Dedifferentiated amniotic fluid mesenchymal stem cell (primary cell): ENCODE measurements at regions not wholly inside any gene's neighbourhood (a gene's known extent, or its start where the extent isn't known, plus 50 kb on each side); places are given as distances from the start of the nearest gene placed in this dataset.

Source experiments
- DNase-seq: peaks from one replicate; pipeline ENCODE4 v3.0.0-alpha.2; 2016; ENCODE audit errors: extremely low spot score

DNA sequence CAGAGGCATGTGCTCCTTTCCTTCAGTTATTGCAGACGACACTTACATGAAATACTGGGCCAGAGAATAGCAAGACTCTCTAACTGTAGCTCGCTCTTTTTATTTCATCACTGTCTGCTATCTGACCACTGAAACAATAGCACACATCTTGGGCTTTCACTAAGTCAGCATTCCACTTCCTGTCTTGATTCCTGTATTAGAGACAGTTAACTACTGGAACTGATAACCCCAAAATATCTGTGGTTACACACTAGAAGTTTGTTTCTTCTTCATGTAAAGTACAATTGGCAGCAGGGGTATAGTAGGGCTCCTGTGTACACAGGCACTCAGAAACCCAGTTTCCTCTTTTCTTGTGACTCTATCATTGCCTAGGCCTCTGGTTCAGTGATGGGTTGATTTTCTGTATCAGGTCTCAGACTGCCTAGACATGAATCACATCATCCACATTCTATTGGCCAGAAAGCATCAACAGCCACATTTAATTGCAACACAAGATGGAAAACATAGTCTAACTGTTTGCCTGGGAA lies 230.2 kb upstream of the CD96 start:
- no peak for DNase-seq

DNA sequence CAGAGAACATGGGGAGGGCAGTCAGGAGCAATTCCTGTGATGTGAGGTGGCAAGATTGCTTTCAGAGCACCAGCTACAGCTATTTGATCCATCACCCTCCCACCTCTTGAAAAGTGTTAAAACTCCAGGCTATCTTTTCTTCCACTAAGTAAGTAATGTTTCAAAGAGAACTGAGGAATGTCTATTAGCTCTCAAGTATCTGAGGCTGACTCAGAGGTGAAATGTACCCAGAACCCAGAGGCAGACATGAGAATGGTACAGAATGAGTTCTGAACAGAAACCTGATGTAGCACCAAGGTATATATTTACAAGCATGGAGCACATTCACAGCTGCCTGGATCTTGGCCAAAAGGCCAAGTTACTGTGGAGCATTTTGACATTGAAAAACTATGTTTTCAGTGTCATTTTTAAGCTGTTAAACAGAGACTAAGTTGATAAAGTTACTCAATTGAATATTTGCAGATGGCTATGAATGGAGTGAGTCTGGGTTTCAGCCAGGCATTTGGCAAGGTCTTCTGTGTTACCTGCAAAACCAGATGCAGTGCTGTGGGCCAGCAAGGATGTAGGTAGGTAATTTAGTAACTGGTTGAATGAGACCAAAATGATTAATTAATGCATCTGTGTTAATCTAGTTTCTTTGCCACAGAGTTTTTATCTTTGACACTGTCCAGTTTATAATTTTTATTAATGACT lies 227.7 kb upstream of the CD96 start:
- no peak for DNase-seq

DNA sequence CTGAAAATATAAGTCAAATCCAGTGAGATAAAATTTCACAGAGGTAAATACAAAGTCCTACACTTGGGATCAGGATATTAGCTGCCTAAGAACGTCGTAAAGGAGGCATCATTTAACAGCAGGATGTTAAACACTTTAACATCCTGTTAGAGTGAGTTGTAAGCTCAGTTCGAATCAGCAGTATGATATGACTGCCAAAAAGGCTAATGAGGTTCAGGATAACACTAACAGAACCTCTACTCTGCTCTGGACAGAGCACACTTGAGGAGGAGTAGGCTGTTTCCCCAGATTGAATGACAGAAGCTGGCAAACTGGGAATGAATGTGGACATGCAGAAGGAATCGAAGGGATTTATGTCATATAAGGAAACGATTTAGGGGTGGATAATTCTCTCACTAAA lies 227.1 kb upstream of the CD96 start:
- DNase-seq = no peak

- DNase-seq = peak; percentile 51
Measured at GRCh38 chr3:111315930-111316587, 225.9 kb upstream of the CD96 start.

DNA sequence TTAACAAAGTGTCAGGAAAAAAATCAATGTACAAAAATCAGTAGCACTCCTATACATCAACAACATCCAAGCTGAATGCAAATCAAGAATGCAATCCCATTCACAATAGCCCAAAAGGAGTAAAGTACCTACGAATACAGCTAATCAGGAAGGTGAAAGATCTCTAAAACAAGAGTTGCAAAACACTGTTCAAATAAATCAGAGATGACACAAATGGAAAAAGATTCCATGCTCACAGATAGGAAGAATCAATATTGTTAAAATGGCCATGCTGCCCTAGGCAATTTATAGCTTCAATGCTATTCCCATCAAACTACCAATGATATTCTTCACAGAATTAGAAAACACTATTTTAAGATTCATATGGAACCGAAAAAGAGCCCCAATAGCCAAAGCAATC lies 223.7 kb upstream of the CD96 start:
- no peak for DNase-seq

- no peak for DNase-seq
Measured at GRCh38 chr3:111319598-111319997, 222.4 kb upstream of the CD96 start.

DNA sequence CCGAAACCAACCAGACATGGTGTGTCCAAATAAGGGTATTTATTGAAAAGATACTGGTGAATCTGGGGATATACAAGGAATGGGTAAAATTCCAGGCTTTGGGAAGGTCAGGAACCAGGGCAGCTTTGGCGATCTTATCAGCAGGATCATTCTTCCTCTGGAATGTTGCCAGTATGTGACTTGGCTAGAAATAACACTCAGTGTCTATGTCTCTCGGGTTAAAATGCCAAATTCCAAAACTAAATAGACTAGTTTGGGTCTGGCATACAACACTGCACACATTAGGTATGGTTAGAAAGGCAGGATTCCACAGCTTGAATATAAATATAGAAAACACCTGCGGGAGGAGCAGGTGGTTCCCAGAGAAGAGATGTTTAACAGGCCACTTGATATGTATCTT lies 220.2 kb upstream of the CD96 start:
- no peak for DNase-seq

- DNase-seq = no peak
Measured at GRCh38 chr3:111323019-111323418, 219.0 kb upstream of the CD96 start.

DNA sequence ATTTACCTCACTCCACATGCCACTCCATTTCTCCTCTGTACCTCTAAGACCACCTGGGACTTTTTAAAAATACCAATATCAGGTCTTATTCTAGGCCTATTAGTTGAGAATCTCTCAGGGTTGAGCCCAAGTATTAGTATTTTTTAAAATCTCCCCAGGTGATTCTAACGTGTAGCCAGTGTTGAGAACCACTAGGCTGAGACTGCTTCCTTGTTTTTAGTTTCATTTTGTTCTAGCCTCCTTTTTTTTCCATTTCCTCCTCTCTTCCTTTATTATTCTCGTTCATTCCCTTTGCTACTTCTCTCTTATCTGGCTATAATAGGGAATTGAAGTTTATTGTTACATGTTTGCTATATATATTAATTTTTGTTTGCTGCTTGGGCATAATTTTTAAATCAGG lies 217.8 kb upstream of the CD96 start:
- no peak for DNase-seq

DNA sequence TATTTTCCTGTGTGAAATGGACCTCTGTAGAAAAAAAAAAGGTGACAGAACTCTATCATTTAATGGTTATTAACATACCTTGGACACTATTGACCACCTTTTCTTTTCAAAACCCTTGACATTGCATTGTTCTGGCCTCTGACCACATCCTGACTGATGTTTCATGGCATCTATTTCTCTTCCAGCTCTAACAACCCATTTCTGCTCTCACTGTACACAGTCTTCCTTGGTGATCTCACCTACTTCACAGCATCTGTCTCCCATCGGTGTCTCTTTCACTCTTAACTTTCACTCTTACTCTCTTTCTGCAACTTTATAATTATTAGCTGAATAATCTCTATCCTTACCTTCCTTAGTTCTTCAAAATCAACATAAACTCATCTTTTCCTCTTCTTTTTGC lies 217.4 kb upstream of the CD96 start:
- DNase-seq = no peak

GRCh38 chr3:111325160-111325718 lies 216.8 kb upstream of the CD96 start:
- DNase-seq = no peak

DNA sequence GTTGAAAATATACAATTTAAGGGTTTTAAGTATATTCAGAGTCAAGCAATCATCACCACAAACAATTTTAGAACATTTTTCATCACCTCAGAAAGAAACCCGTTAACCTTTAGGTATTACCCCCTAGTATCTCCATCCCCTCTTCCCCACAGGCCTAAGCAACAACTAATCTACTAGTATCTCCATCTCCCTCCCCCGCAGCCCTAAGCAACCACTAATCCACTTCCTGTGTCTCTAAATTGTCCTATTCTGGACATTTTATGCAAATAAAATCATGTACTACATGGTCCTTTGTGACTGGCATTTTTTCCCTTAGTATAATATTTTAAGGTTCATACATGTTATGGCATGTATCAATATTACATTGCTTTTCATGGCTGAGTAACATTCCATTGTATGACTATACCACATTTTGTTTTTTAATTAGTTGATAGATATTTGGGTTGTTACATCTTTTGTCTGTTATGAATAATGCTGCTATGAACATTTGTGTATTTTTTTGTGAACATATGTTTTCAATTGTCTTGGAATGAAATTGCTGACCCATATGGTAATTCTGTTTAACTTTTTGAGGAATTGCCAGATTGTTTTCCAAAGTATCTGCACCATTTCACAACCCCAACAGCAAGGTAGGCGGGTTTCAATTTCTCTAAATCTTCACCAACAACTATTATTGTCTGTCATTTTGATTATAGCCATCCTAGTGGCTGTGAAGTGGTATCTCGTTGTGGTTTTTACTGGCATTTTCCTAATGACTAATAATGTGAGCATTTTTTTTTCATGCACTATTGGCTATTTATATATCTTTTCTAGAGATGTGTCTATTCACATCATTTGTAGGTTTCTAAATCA lies 215.6 kb upstream of the CD96 start:
- no peak for DNase-seq

- no peak for DNase-seq
Measured at GRCh38 chr3:111331306-111331705, 210.7 kb upstream of the CD96 start.

DNA sequence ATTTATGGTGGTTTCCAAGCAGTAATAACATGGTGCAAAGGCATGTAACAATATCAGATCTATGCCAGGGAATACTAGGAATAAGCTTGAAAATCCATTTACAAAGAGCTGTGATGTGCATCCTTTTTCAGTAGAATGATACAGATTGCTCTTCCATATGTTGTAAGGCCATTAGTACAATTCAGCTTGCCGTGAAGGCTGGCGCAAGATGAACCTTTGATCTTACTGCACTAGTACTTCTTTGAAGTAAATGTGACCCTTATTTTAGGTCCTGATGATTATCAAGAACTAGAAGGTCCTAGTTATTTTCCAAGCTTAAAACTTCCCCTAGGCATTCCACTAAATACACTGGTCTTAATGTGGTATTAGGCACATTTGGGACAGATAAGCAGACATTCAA lies 210.1 kb upstream of the CD96 start:
- DNase-seq = no peak

DNA sequence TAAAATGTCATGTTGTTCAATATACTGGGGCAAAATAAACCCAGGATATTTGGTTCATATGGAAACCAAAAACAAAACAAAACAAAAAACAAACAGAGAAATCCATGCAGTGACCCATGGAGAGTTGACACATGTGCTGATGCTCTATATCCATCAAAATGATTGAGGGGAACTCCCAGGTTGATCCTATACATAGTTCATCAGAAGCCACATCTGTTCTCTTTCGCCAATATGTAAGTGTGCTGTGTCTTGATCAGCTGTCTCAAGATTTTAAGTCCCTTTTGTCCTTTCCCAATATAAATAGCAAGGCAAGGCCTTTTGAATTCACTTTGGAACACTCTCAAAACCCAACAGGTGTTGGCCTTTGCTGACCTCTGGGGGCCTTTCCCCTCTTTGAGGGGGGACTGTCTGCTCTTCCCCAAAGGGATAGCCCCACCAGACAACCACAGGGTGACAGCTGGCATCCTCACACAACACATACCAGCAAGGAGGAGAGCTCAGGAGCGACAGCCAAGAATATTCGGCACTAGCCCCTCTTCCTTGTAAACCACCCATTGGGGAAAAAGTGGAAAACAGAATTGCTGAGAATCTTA lies 209.4 kb upstream of the CD96 start:
- DNase-seq = no peak

DNA sequence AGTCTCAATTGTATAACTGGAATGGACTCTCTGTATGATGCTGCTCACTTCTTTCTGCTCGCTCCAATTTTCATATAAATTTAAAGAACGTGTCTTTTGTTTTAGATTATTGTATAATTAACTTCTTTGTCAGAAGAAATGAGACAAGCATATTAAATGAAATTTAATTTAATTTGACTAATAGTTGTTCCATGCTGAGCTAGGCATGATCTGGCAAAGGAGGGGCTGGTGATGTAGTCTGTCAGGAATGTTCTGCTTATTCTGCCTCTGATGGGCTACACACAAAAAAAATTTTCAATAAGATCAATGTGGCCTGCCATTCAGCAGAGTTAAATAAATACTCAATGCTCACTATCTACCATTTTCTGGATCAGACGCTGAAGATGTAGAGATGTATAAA lies 208.4 kb upstream of the CD96 start:
- DNase-seq = no peak

DNA sequence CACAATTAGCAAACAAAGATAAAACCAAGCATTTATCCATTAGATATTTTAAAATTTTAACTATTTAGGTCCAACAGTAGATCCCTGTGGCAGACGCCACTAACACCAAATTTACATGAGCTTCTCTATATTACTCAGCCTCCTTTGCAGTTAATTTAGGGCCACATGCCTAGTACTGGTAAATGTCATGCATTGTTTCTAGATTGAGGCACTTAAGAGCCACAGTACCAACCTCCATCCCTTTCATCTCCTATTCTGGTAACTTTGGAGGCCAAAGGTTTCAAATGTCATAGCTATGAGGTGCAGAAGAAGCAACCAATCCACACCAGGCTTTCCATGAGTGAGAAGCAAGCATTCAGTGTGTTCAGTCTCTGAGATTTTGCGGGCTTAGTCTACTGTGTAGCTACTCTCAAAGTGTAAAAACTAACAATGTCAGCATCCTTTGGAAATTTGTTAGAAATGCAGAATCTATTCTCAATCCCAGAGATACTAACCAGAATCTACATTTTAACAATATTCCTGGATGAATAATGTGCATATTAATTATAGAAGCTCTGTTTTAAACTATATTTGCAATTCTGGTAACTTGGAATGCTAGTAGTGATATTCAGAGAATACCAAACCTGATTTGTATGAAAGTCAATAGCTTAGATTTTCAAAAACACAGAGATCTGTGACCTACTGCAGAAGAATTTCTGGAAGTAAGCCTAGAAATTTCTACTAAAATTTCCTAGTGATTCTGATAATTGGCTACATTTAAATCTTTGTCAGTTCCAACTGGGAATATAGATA lies 206.3 kb upstream of the CD96 start:
- DNase-seq = no peak

GRCh38 chr3:111336511-111336910 lies 205.5 kb upstream of the CD96 start:
- DNase-seq = no peak

GRCh38 chr3:111338059-111338698 lies 203.8 kb upstream of the CD96 start:
- DNase-seq = peak; percentile 65

GRCh38 chr3:111339017-111339416 lies 203.0 kb upstream of the CD96 start:
- no peak for DNase-seq

GRCh38 chr3:111351334-111351733 lies 190.7 kb upstream of the CD96 start:
- no peak for DNase-seq
